Testis (tissue), 2 donors: ENCODE measurements at regions not wholly inside any gene's neighbourhood (a gene's known extent, or its start where the extent isn't known, plus 50 kb on each side); places are given as distances from the start of the nearest gene placed in this dataset.

Experiments used
- DNase-seq: peaks from one replicate; pipeline ENCODE4 v3.0.0-alpha.2; 2019
- H3K27ac ChIP-seq, 2 donors: fragments of 200-600 bp; sonication (generic); one replicate each; pipeline ENCODE4 v1.5.1; 2019
- H3K27me3 ChIP-seq: fragments of 200-600 bp; sonication (generic); one replicate; pipeline ENCODE4 v1.5.1; 2019
- H3K36me3 ChIP-seq: fragments of 200-600 bp; sonication (generic); one replicate; pipeline ENCODE4 v1.5.1; 2017; ENCODE audit warnings: low read depth; ENCODE audit errors: missing control alignments
- H3K4me1 ChIP-seq: fragments of 200-600 bp; sonication (generic); one replicate; pipeline ENCODE4 v1.5.1; 2019
- H3K4me3 ChIP-seq, 2 donors: fragments of 200-600 bp; sonication (generic); one replicate each; pipeline ENCODE4 v1.5.1; 2017 to 2019
- H3K9me3 ChIP-seq: fragments of 200-600 bp; sonication (generic); one replicate; pipeline ENCODE4 v1.5.1; 2017
- CTCF ChIP-seq, 3 experiments: fragments of 450-650 bp in 2 of 3; fragments of 200-600 bp in 1 of 3; sonication (generic) in 1 of 3; IDR thresholded peaks; one replicate each; pipeline ENCODE4 v1.5.1; 2016 to 2019; ENCODE audit warnings: antibody characterized with exemption in 3 of 3, mild to moderate bottlenecking in 2 of 3, moderate library complexity in 1 of 3
- POLR2A ChIP-seq: fragments of 450-650 bp; IDR thresholded peaks from one replicate; pipeline ENCODE4 v1.6.1; 2017; ENCODE audit warnings: antibody characterized with exemption, mild to moderate bottlenecking, moderate library complexity
- WGBS, 2 donors: methylation state at CpG; one replicate each; pipeline ENCODE4 v1.1.5; 2018; 5-methylcytosine and 5-hydroxymethylcytosine counted together
- intact Hi-C: fragments of 100-400 bp; cut with DNase I; formaldehyde crosslinking; loops from one replicate; pipeline ENCODE4 v1.15.1; 2023; ENCODE audit warnings: low total_unique reads

- DNase-seq = no peak
- Histone ChIP-seq H3K27ac (no peak overlapping the region), H3K4me1 (no peaks in the 10 kb centered on the region), H3K27me3 (no peaks in the 10 kb centered on the region), H3K36me3 (no peaks in the 10 kb centered on the region), H3K9me3 (no peaks in the 10 kb centered on the region), H3K4me3 (no peak overlapping the region)
- TF ChIP-seq POLR2A (no peak), CTCF (IDR thresholded peaks at IDR 0.05) (no peak)
- 75 to 86% methylated on average over 1 of the region's 1 CpG for WGBS, 2 donors
- intact Hi-C loops = no loop called here
These were observed 220.7 kb upstream of the WWC1 start for GRCh38 chr5:168070761-168071160.

GRCh38 chr5:168072665-168073064, 218.8 kb upstream of the WWC1 start:
- Histone ChIP-seq H3K9me3 (no peaks in the 10 kb centered on the region), H3K4me1 (no peaks in the 10 kb centered on the region), H3K36me3 (no peaks in the 10 kb centered on the region), H3K4me3 (no peak overlapping the region), H3K27me3 (no peaks in the 10 kb centered on the region), H3K27ac (no peak overlapping the region)
- no peak for DNase-seq
- 75 to 84% methylated on average over 4 to 6 of the region's 6 CpGs for whole genome bisulfite sequencing, 2 donors
- intact Hi-C loops = no loop called here
- TF ChIP-seq POLR2A (no peak), CTCF (IDR thresholded peaks at IDR 0.05) (no peak)

GRCh38 chr5:168073311-168073710, 218.1 kb upstream of the WWC1 start:
- no peaks in the 10 kb centered on the region for H3K36me3 ChIP-seq
- DNase-seq = no peak
- intact Hi-C loops = no loop called here
- H3K27me3 ChIP-seq = no peaks in the 10 kb centered on the region
- H3K27ac ChIP-seq = no peak overlapping the region
- no peaks in the 10 kb centered on the region for H3K9me3 ChIP-seq
- no peak overlapping the region for H3K4me3 ChIP-seq
- WGBS, 2 donors = 88 to 95% methylated on average over 5 of the region's 5 CpGs
- no peaks in the 10 kb centered on the region for H3K4me1 ChIP-seq
- no peak for TF ChIP-seq POLR2A
- TF ChIP-seq CTCF (IDR thresholded peaks at IDR 0.05) = no peak

- H3K27ac ChIP-seq = no peak overlapping the region
- TF ChIP-seq CTCF (IDR thresholded peaks at IDR 0.05) (no peak), POLR2A (no peak)
- no peaks in the 10 kb centered on the region for H3K36me3 ChIP-seq
- intact Hi-C loops = no loop called here
- no peak overlapping the region for H3K4me3 ChIP-seq
- H3K4me1 ChIP-seq = no peaks in the 10 kb centered on the region
- 50 to 56% methylated on average over 9 of the region's 9 CpGs for WGBS, 2 donors
- DNase-seq = no peak
- no peaks in the 10 kb centered on the region for H3K9me3 ChIP-seq
- no peaks in the 10 kb centered on the region for H3K27me3 ChIP-seq
These were observed 217.2 kb upstream of the WWC1 start for GRCh38 chr5:168073991-168074800.

GRCh38 chr5:168075387-168075786, 216.1 kb upstream of the WWC1 start:
- Histone ChIP-seq H3K36me3 (no peaks in the 10 kb centered on the region), H3K4me1 (no peaks in the 10 kb centered on the region), H3K27me3 (no peaks in the 10 kb centered on the region), H3K9me3 (no peaks in the 10 kb centered on the region), H3K27ac (no peak overlapping the region), H3K4me3 (no peak overlapping the region)
- intact Hi-C loops = no loop called here
- TF ChIP-seq CTCF (IDR thresholded peaks at IDR 0.05) (no peak), POLR2A (no peak)
- no peak for DNase-seq
- WGBS, 2 donors = 90 to 94% methylated on average over 3 of the region's 3 CpGs
